ENCODE measurements at regions not wholly inside any gene's neighbourhood (a gene's known extent, or its start where the extent isn't known, plus 50 kb on each side); places are given as distances from the start of the nearest gene placed in this dataset.

GRCh38 chr1:208450958-208451357, 206.8 kb upstream of the PLXNA2 start:
- Histone ChIP-seq H3K4me1 (no peaks in the 10 kb centered on the region), H3K4me3 (no peak overlapping the region), H3K27ac (no peak overlapping the region), H3K9me3 (no peaks in the 10 kb centered on the region), H3K27me3 (no peaks in the 10 kb centered on the region), H3K36me3 (no peaks in the 10 kb centered on the region)
- TF ChIP-seq CTCF (IDR thresholded peaks at IDR 0.05), result no peak
- no peak for TF ChIP-seq POLR2A (IDR thresholded peaks at IDR 0.05)
- TF ChIP-seq EP300 (IDR thresholded peaks at IDR 0.05), result no peak
- no peak for TF ChIP-seq POLR2AphosphoS5 (IDR thresholded peaks at IDR 0.05)
- WGBS, result 73% methylated on average over 10 of the region's 10 CpGs
- no peak for DNase-seq (ENCODE audit: low spot score in 2 of 2)

GRCh38 chr1:208455821-208456220, 211.6 kb upstream of the PLXNA2 start:
- TF ChIP-seq CTCF (IDR thresholded peaks at IDR 0.05) (no peak), POLR2A (IDR thresholded peaks at IDR 0.05) (no peak), EP300 (IDR thresholded peaks at IDR 0.05) (no peak), POLR2AphosphoS5 (IDR thresholded peaks at IDR 0.05) (no peak)
- 75% methylated on average over 3 of the region's 3 CpGs for WGBS

GRCh38 chr1:208456487-208456886, 212.3 kb upstream of the PLXNA2 start:
- no peak overlapping the region for H3K27ac ChIP-seq
- TF ChIP-seq CTCF (IDR thresholded peaks at IDR 0.05), result no peak
- TF ChIP-seq POLR2A (IDR thresholded peaks at IDR 0.05), result no peak
- TF ChIP-seq POLR2AphosphoS5 (IDR thresholded peaks at IDR 0.05), result no peak
- no peak for TF ChIP-seq EP300 (IDR thresholded peaks at IDR 0.05)

More at GRCh38 chr1:208455821-208456220, 211.6 kb upstream of the PLXNA2 start:
- H3K36me3 ChIP-seq, result no peaks in the 10 kb centered on the region
- H3K4me3 ChIP-seq, result no peak overlapping the region
- H3K4me1 ChIP-seq, result no peaks in the 10 kb centered on the region
- H3K27me3 ChIP-seq, result no peaks in the 10 kb centered on the region
- H3K27ac ChIP-seq, result no peak overlapping the region
- DNase-seq (ENCODE audit: low spot score in 2 of 2), result no peak
- no peaks in the 10 kb centered on the region for H3K9me3 ChIP-seq

GRCh38 chr1:208460823-208461222, 216.6 kb upstream of the PLXNA2 start:
- Histone ChIP-seq H3K36me3 (no peaks in the 10 kb centered on the region), H3K27ac (no peak overlapping the region), H3K9me3 (no peaks in the 10 kb centered on the region), H3K4me3 (no peak overlapping the region), H3K27me3 (peaks cover 2% of the 10 kb centered on the region), H3K4me1 (no peaks in the 10 kb centered on the region)
- DNase-seq (ENCODE audit: low spot score in 2 of 2), result no peak
- 84% methylated on average over 3 of the region's 3 CpGs for WGBS
- no peak for TF ChIP-seq EP300 (IDR thresholded peaks at IDR 0.05)
- TF ChIP-seq POLR2A (IDR thresholded peaks at IDR 0.05), result no peak
- TF ChIP-seq CTCF (IDR thresholded peaks at IDR 0.05), result no peak
- no peak for TF ChIP-seq POLR2AphosphoS5 (IDR thresholded peaks at IDR 0.05)

More at GRCh38 chr1:208456487-208456886, 212.3 kb upstream of the PLXNA2 start:
- H3K36me3 ChIP-seq, result no peaks in the 10 kb centered on the region
- no peaks in the 10 kb centered on the region for H3K27me3 ChIP-seq
- DNase-seq (ENCODE audit: low spot score in 2 of 2), result no peak
- WGBS, result 85% methylated on average over 2 of the region's 2 CpGs
- H3K4me3 ChIP-seq, result no peak overlapping the region
- no peaks in the 10 kb centered on the region for H3K9me3 ChIP-seq
- H3K4me1 ChIP-seq, result no peaks in the 10 kb centered on the region

- no peak overlapping the region for H3K4me3 ChIP-seq
- WGBS, result 80% methylated on average over 4 of the region's 4 CpGs
- H3K9me3 ChIP-seq, result no peaks in the 10 kb centered on the region
- no peak overlapping the region for H3K27ac ChIP-seq
- TF ChIP-seq POLR2A (IDR thresholded peaks at IDR 0.05), result no peak
- no peak for TF ChIP-seq POLR2AphosphoS5 (IDR thresholded peaks at IDR 0.05)
- TF ChIP-seq EP300 (IDR thresholded peaks at IDR 0.05), result no peak
- no peak for TF ChIP-seq CTCF (IDR thresholded peaks at IDR 0.05)
- DNase-seq (ENCODE audit: low spot score in 2 of 2), result no peak
- no peaks in the 10 kb centered on the region for H3K36me3 ChIP-seq
- peaks cover 2% of the 10 kb centered on the region for H3K27me3 ChIP-seq
- H3K4me1 ChIP-seq, result no peaks in the 10 kb centered on the region
Measured at GRCh38 chr1:208461680-208462079, 217.5 kb upstream of the PLXNA2 start.
